ENCODE measurements at regions not wholly inside any gene's neighbourhood (a gene's known extent, or its start where the extent isn't known, plus 50 kb on each side); places are given as distances from the start of the nearest gene placed in this dataset.

DNA sequence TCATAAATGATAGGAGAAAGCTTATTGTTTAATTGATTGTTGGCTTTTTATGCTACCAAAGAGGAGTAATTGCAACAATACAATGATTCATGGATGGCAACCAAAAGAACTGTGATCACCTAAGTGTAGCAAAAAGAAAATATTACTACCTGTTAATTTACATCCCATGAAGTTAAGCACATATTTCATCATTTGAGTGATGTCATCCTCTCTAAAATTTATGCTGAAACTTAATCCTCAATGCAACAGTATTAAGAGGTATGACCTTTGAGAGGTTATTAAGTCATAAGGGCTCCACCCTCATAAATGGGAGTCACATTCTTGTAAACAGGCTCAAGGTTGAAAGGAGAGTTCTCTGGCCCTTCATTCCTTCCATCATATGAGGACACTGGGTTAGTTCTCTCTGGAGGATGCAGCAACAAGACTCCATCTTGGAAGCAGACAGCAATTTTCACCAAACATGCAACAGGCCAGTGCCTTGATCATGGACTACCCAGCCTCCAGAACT is 190.6 kb upstream of the GRIK2 start:
- H3K18ac ChIP-seq (ENCODE audit: insufficient read length, low read depth, low read length), result no peak overlapping the region
- H2AK5ac ChIP-seq (ENCODE audit: insufficient read length, low read length), result no peak overlapping the region
- no peak overlapping the region for H3K23ac ChIP-seq (ENCODE audit: insufficient read length, low read depth, low read length)
- no peak overlapping the region for H3K56ac ChIP-seq (ENCODE audit: insufficient read length, low read depth, low read length)
- H4K8ac ChIP-seq (replicated peaks; ENCODE audit: insufficient read length, low read depth, low read length), result no peak overlapping the region
- Mint-ChIP-seq H3K4me3 (no peak overlapping the region), H3K36me3 (ENCODE audit: insufficient read depth in 1 of 3, low read depth in 3 of 3) (no peaks in the 10 kb centered on the region), H3K27me3 (ENCODE audit: low read depth) (no peaks in the 10 kb centered on the region), H3K9me3 (no peaks in the 10 kb centered on the region), H3K4me1 (no peaks in the 10 kb centered on the region), H3K27ac (no peak overlapping the region)
- no peak overlapping the region for H4K5ac ChIP-seq (ENCODE audit: insufficient read length, low read depth, low read length)
- H3K4ac ChIP-seq (ENCODE audit: low read depth, low read length), result no peak overlapping the region
- H2BK120ac ChIP-seq (ENCODE audit: low read depth, low read length, poor library complexity, severe bottlenecking), result no peak overlapping the region
- H2AFZ ChIP-seq (ENCODE audit: low read length), result no peak overlapping the region
- no peak overlapping the region for H3K9ac ChIP-seq (ENCODE audit: extremely low read depth, insufficient read length, low read length)
- no peak overlapping the region for H2BK20ac ChIP-seq (ENCODE audit: low read depth, low read length, poor library complexity, severe bottlenecking)
- no peak for DNase-seq
- no peak overlapping the region for H3K4me2 ChIP-seq (ENCODE audit: insufficient read depth, insufficient read length, low read length)
- no peaks in the 10 kb centered on the region for H3K79me1 ChIP-seq (ENCODE audit: insufficient read depth, low read depth, low read length, poor library complexity, severe bottlenecking)
- no peaks in the 10 kb centered on the region for H3K4me1 ChIP-seq (ENCODE audit: insufficient read depth, low read length)
- no peaks in the 10 kb centered on the region for H4K20me1 ChIP-seq (ENCODE audit: control insufficient read depth, insufficient read depth, insufficient read length)
- no peak overlapping the region for H3K14ac ChIP-seq (ENCODE audit: insufficient read depth, low read length)
- no peak overlapping the region for H3T11ph ChIP-seq (ENCODE audit: low read length)
- H3K79me2 ChIP-seq (ENCODE audit: insufficient read depth, low read length), result no peaks in the 10 kb centered on the region
- H3K27ac ChIP-seq (ENCODE audit: insufficient read length, low read depth, low read length), result no peak overlapping the region
- TF ChIP-seq, protein P1, sequence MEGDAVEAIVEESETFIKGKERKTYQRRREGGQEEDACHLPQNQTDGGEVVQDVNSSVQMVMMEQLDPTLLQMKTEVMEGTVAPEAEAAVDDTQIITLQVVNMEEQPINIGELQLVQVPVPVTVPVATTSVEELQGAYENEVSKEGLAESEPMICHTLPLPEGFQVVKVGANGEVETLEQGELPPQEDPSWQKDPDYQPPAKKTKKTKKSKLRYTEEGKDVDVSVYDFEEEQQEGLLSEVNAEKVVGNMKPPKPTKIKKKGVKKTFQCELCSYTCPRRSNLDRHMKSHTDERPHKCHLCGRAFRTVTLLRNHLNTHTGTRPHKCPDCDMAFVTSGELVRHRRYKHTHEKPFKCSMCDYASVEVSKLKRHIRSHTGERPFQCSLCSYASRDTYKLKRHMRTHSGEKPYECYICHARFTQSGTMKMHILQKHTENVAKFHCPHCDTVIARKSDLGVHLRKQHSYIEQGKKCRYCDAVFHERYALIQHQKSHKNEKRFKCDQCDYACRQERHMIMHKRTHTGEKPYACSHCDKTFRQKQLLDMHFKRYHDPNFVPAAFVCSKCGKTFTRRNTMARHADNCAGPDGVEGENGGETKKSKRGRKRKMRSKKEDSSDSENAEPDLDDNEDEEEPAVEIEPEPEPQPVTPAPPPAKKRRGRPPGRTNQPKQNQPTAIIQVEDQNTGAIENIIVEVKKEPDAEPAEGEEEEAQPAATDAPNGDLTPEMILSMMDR (conservative IDR thresholded peaks at IDR 0.05), result no peak
- no peaks in the 10 kb centered on the region for H3K9me3 ChIP-seq (ENCODE audit: control insufficient read depth, low read depth, low read length)
- no peak overlapping the region for H2BK15ac ChIP-seq (ENCODE audit: low read depth, low read length)
- H3K23me2 ChIP-seq (ENCODE audit: insufficient read length, low read depth, low read length, poor library complexity, severe bottlenecking), result no peaks in the 10 kb centered on the region
- H2BK12ac ChIP-seq (ENCODE audit: insufficient read length, low read depth, low read length), result no peak overlapping the region
- H4K91ac ChIP-seq (ENCODE audit: insufficient read length, low read depth, low read length), result no peak overlapping the region
- H2BK5ac ChIP-seq (ENCODE audit: insufficient read length, low read length), result no peak overlapping the region
- H3K27me3 ChIP-seq (ENCODE audit: insufficient read depth, low read length), result no peaks in the 10 kb centered on the region

Data from H9 (cell line).